Astrocyte of the spinal cord (primary cell): ENCODE measurements at regions not wholly inside any gene's neighbourhood (a gene's known extent, or its start where the extent isn't known, plus 50 kb on each side); places are given as distances from the start of the nearest gene placed in this dataset.

Experiments
- DNase-seq: peaks from one replicate; pipeline ENCODE4 v3.0.0; 2011; ENCODE audit warnings: low read depth, low spot score
- H3K4me3 ChIP-seq: 2 replicates; pipeline ENCODE4 v1.5.1; 2011; ENCODE audit warnings: low read depth, mild to moderate bottlenecking, low read length, moderate library complexity
- CTCF ChIP-seq: IDR thresholded peaks from 2 replicates; pipeline ENCODE4 v1.5.1; 2012; ENCODE audit warnings: low read depth, mild to moderate bottlenecking, low read length, inconsistent platforms
- in situ Hi-C: cut with HindIII; loops from 2 replicates; pipeline ENCODE4 v1.10.0; 2017; ENCODE audit warnings: low sequenced_read_pairs

GRCh38 chrX:6679988-6680387 lies 145.1 kb upstream of the VCX3A start:
- H3K4me3 ChIP-seq, result no peak overlapping the region
- in situ Hi-C loops, result no loop called here
- no peak for TF ChIP-seq CTCF
- DNase-seq, result no peak

GRCh38 chrX:6679550-6679949 lies 144.6 kb upstream of the VCX3A start:
- TF ChIP-seq CTCF, result no peak
- in situ Hi-C loops, result no loop called here
- no peak for DNase-seq
- no peak overlapping the region for H3K4me3 ChIP-seq

- no peak overlapping the region for H3K4me3 ChIP-seq
- DNase-seq, result no peak
- in situ Hi-C loops, result no loop called here
- TF ChIP-seq CTCF, result no peak
Observed at GRCh38 chrX:6678313-6678712, 143.4 kb upstream of the VCX3A start.

- in situ Hi-C loops, result no loop called here
- no peak for DNase-seq
- H3K4me3 ChIP-seq, result no peak overlapping the region
- TF ChIP-seq CTCF, result no peak
Observed at GRCh38 chrX:6674734-6675133, 139.8 kb upstream of the VCX3A start.

GRCh38 chrX:6667048-6667768 lies 132.3 kb upstream of the VCX3A start:
- no peak for TF ChIP-seq CTCF
- H3K4me3 ChIP-seq, result no peak overlapping the region
- DNase-seq, result no peak
- in situ Hi-C loops, result no loop called here

GRCh38 chrX:6666624-6667023 lies 131.7 kb upstream of the VCX3A start:
- in situ Hi-C loops, result no loop called here
- no peak overlapping the region for H3K4me3 ChIP-seq
- no peak for TF ChIP-seq CTCF
- no peak for DNase-seq

GRCh38 chrX:6661736-6662135 lies 126.8 kb upstream of the VCX3A start:
- no peak for TF ChIP-seq CTCF
- DNase-seq, result no peak
- in situ Hi-C loops, result no loop called here
- H3K4me3 ChIP-seq, result no peak overlapping the region
